Kidney capillary endothelial cell (primary cell): ENCODE measurements at regions not wholly inside any gene's neighbourhood (a gene's known extent, or its start where the extent isn't known, plus 50 kb on each side); places are given as distances from the start of the nearest gene placed in this dataset.
"Not testable (repeated sequence)": the region's sequence is repeated elsewhere in the genome, so short reads cannot be mapped to it uniquely, and the experiment has no call there.

Experiments
- DNase-seq: peaks from one replicate; pipeline ENCODE4 v3.0.0-alpha.2; 2018; ENCODE audit warnings: low spot score

DNA sequence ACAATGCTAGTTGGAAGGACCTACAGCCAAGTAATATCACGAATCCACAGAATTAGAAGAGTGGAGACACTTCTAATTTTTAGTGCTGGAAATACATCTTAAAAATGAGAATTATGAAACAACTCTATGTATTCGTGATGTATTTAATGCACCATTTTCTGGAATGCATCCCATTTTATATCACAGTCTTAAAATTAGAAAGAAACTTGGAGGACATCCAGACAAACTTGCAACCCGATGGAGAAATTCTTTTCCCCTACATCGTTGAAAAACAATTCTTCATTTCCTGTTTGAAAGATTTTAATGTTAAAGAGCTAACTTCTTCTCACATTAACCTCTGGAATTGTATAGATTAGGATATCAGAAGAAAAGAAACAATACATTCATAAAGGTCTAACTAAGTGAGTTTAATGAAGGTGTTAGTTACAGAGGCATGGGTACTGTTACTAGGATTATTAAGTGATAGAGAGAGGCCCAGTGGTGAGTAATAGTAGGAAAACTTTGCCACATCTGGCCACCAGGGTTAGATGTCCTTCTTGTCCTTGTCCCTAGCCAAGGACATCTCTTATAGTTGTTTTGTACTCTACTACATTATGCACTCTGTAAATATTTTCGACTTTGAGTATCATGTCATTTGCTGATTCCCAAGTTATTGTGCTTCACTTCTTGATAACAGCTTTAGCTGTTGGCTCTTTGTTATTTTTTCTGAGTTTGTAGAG is 502.4 kb upstream of the PTCHD4 start:
- DNase-seq = no peak

GRCh38 chr6:48611332-48611731 is 500.3 kb upstream of the PTCHD4 start:
- DNase-seq = no peak

- DNase-seq = no peak
These were observed 499.8 kb upstream of the PTCHD4 start for GRCh38 chr6:48610846-48611245.

- no peak for DNase-seq
These were observed 495.6 kb upstream of the PTCHD4 start for GRCh38 chr6:48606618-48607017.

- no peak for DNase-seq
These were observed 487.0 kb upstream of the PTCHD4 start for GRCh38 chr6:48597951-48598350.

- no peak for DNase-seq
These were observed 485.8 kb upstream of the PTCHD4 start for GRCh38 chr6:48596830-48597229.

- DNase-seq = not testable (repeated sequence)
These were observed 480.2 kb upstream of the PTCHD4 start for GRCh38 chr6:48591158-48591557.

DNA sequence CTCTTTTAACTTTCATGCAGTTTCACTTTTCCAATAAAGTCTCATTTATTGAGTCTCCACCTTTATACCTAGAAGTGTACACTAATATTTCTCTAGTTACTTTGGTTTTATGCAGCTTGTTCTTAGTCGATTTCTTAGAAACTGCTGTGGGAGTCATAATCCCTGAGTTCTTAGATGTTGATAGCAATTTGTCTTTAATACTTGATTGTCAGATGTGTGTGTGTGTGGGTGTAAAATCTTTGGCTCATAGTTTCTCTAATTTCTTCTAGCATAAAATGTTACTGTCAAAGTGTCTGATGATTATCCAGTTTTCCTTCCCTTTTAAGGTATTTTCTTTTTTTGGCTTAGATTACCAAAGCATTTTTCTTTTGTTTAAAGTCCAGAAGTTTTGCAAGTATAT is 473.8 kb upstream of the PTCHD4 start:
- DNase-seq = no peak

DNA sequence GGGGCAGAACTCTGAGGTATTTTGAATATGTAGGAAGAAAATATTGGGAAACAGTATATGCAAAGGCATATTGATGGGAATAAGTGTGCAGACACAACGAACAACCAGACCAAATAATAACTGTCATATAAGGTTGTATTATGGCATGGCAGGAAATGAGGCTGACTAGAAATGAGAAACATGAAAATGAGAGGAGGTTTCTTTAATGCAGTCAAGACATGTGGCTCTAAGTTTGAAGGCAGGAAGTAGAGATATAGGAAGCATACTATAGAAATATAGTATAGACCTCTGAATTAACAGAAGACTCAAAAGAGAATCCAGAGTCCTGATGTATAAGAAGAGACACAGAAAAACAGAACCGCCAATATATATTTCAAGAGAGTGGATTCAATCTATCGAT is 459.7 kb upstream of the PTCHD4 start:
- no peak for DNase-seq

GRCh38 chr6:48568856-48569255 is 457.9 kb upstream of the PTCHD4 start:
- DNase-seq = no peak

- no peak for DNase-seq
These were observed 456.0 kb upstream of the PTCHD4 start for GRCh38 chr6:48567016-48567415.

DNA sequence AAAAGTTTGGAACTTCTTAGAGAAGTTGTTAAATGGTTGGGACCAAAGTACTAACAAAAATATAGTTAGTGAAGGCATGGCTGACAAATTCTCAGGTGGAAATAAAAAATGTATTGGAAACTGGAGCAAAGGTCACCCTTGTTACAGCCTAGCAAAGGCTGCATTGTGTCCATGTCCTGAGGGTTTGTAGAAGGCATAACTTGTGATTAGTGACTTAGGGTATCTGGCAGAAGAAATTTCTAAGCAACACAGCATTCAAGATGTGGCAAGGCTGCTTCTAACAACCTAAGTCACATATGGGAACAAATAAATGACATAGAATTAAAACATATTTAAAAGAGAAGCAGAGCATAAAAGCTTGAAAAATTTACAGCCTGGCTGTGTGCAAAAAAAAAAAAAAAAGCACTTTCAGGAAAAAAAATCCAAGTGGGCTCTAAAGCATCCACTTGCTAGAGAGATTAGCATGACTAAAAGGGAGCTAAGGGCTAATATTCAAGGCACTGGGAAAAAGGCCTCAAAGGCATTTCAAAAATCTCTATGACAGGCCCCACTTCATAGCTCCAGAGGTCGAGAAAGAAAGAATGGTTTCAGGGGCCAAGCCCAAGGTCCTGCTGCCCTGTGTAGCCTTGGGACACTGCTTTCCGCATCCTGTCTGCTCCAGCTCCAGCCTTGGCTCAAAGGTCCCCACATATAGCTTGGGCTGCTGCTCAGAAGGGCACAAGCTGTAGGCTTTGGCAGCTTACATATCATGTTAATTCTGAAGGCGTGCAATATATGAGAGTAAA is 453.2 kb upstream of the PTCHD4 start:
- no peak for DNase-seq

- DNase-seq = no peak
These were observed 452.4 kb upstream of the PTCHD4 start for GRCh38 chr6:48563433-48563832.

DNA sequence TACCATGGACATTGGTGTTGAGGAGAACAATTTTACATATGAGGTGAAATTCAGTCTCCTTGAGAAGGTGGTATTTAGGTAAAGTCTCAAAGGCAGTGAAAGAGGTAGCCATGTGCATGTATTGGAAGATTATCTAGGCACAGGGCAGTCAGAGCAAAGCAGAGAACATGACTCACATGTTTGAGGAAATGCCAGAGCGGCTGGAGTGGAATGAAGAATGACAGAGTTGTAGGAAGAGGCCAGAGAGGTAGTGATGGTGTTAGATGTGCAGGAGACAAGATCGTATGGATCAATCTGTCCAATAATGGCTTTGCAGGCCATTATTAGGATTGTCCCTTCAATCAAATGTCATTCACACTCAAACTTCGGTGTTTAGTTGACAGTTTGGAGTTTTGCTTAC is 449.4 kb upstream of the PTCHD4 start:
- peak; percentile 11 for DNase-seq

GRCh38 chr6:48553467-48554189 is 442.6 kb upstream of the PTCHD4 start:
- no peak for DNase-seq

- no peak for DNase-seq
These were observed 441.9 kb upstream of the PTCHD4 start for GRCh38 chr6:48552905-48553304.

GRCh38 chr6:48550603-48551002 is 439.6 kb upstream of the PTCHD4 start:
- no peak for DNase-seq

- DNase-seq = no peak
These were observed 431.2 kb upstream of the PTCHD4 start for GRCh38 chr6:48542191-48542590.

DNA sequence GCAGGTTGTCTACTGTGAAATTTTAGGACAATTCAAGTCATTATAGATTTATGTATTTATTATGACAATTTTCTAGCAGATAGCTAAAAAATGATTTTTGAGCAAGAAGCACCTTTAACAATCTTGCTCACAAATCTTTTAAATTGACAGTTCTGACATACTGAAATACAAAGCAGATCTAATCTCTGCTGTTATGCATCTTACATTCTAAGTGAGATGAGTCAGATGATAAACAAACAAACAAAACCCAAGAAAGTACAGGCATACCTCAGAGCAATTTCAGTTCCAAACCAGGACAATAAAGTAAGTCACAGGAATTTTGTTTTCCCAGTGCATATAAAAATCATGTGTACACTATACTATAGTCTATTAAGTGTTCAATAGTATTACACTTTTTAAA is 430.7 kb upstream of the PTCHD4 start:
- no peak for DNase-seq

DNA sequence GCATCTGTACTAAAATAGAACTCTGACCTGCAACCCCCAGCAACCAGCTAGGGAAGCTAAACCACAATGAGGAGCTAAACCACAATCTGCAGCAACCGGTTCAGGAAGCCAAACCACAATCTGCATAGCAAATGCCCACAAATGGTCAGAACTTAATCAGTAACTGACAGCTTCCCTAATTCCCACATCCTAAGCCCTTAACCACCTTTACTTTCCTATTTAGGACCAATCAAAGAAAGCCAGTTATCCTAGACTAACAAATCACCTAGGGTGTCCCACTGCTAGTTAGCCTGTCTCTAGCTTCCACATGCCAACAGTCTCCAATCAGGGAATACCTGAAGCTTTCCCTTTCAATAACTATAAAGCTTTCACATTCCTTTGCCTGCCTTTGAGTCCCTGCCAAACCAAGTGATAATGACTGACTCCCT is 424.6 kb upstream of the PTCHD4 start:
- DNase-seq = no peak

- DNase-seq = not testable (repeated sequence)
These were observed 420.0 kb upstream of the PTCHD4 start for GRCh38 chr6:48530978-48531377.

DNA sequence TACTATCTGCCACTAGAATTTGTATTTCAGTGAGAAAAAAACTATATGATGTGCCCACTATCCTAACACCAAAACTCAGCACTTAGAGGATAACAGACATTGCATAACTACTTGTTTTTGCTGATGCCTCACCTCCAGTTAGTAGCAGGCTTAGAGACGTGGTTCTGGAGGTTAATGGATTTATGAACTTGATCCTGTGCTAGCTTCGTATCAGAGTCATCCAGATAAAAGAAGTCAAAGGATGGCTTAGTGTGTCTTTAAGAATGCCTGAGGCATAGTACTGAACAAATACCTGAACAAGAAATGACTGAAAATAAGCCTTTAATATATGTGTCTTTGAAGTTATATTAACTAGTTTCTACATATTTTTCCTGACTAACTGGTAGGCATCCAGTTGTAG is 414.9 kb upstream of the PTCHD4 start:
- DNase-seq = no peak

DNA sequence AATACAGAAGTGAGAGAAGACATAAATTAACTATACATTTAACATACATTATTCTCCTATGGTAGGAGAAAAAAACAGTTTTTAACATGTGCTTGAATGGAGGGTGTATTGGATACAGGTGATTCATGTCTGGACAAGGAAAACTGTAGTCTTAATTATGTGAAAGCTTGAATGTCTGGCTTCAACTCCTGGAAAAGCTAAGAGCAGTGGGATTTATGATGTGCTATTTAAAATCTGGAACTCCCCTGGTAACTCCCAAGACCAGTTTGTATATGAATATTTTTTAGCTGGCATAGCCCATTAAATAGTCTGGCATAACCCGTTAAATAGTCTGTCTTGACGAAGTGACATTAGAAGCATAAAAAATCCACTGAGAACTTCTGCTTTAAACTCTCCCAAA is 410.0 kb upstream of the PTCHD4 start:
- DNase-seq = no peak
